Brain microvascular endothelial cell (primary cell): ENCODE measurements at regions not wholly inside any gene's neighbourhood (a gene's known extent, or its start where the extent isn't known, plus 50 kb on each side); places are given as distances from the start of the nearest gene placed in this dataset.

Experiments
- DNase-seq: peaks from one replicate; pipeline ENCODE4 v3.0.0-alpha.2; 2020
- H3K27ac ChIP-seq: fragments of 250-450 bp; sonication (Bioruptor Pico); 2 replicates; pipeline ENCODE4 v1.5.1; 2020; ENCODE audit warnings: mild to moderate bottlenecking, moderate library complexity
- H3K27me3 ChIP-seq: fragments of 250-450 bp; sonication (Bioruptor Pico); replicated peaks from 2 replicates; pipeline ENCODE4 v1.5.1; 2020; ENCODE audit warnings: mild to moderate bottlenecking
- H3K36me3 ChIP-seq: fragments of 250-450 bp; sonication (Bioruptor Pico); replicated peaks from 2 replicates; pipeline ENCODE4 v1.5.1; 2020; ENCODE audit warnings: mild to moderate bottlenecking
- H3K4me3 ChIP-seq: 2 replicates; pipeline ENCODE4 v1.5.1; 2011; ENCODE audit warnings: low read depth, mild to moderate bottlenecking, control low read depth, low read length, moderate library complexity
- CTCF ChIP-seq: IDR thresholded peaks from 2 replicates; pipeline ENCODE4 v1.5.1; 2011; ENCODE audit warnings: low read depth, mild to moderate bottlenecking, moderate library complexity, low read length, control low read depth, inconsistent platforms; ENCODE audit errors: missing control alignments
- in situ Hi-C: cut with HindIII; loops from 2 replicates; pipeline ENCODE4 v1.10.0; 2017; ENCODE audit warnings: low sequenced_read_pairs, low pct_ligation_motif_present

- no peak for TF ChIP-seq CTCF
- Histone ChIP-seq H3K27ac (no peak overlapping the region), H3K36me3 (no peaks in the 10 kb centered on the region), H3K4me3 (no peak overlapping the region), H3K27me3 (no peaks in the 10 kb centered on the region)
- in situ Hi-C loops = no loop called here
- DNase-seq = no peak
Measured at GRCh38 chr5:100641833-100642232, 106.7 kb downstream of the FAM174A start.

DNA sequence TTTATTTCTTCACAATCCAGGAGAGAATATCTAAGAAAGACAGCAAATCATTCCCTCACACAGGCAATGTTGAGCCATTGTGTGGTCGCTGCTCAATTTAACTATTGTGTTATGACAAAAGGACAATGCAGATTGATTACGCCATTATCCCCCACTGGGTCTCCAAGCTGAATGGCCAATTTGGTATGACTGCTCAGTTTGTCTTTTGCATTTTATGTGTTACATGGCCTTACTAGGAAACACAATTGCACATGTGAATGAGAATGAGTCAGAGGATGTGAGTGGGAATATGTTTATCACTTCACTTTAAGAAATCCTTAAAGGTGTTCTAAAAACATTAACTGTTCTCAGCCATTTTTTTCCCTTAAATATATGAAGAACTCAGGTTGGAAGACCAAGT lies 108.3 kb downstream of the FAM174A start:
- in situ Hi-C loops = no loop called here
- TF ChIP-seq CTCF = no peak
- Histone ChIP-seq H3K27me3 (no peaks in the 10 kb centered on the region), H3K4me3 (no peak overlapping the region), H3K36me3 (no peaks in the 10 kb centered on the region), H3K27ac (no peak overlapping the region)
- DNase-seq = no peak

DNA sequence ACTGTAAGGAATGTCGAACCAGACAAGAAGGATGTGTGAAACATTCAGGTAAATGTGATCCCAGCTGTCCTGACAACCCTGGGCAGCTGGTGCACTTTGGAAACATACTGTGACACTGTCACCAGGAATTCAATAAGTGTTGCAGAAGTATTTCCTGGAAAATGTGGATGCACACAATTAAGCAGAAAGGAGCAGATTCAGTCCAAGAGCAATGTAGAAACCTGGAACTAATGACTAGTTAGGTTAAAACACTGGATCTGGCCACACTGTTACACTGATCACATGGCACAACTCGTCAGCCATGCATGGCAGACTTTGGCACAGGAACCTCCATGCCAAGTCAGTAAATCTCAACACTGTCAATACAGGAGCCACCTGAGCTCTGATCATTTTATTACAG lies 109.0 kb downstream of the FAM174A start:
- no peak overlapping the region for H3K27ac ChIP-seq
- H3K4me3 ChIP-seq = no peak overlapping the region
- no peaks in the 10 kb centered on the region for H3K36me3 ChIP-seq
- DNase-seq = no peak
- H3K27me3 ChIP-seq = no peaks in the 10 kb centered on the region
- in situ Hi-C loops = no loop called here
- no peak for TF ChIP-seq CTCF

- H3K27me3 ChIP-seq = no peaks in the 10 kb centered on the region
- no peak overlapping the region for H3K27ac ChIP-seq
- TF ChIP-seq CTCF = no peak
- in situ Hi-C loops = no loop called here
- H3K36me3 ChIP-seq = no peaks in the 10 kb centered on the region
- H3K4me3 ChIP-seq = no peak overlapping the region
- no peak for DNase-seq
Measured at GRCh38 chr5:100644776-100645175, 109.6 kb downstream of the FAM174A start.

DNA sequence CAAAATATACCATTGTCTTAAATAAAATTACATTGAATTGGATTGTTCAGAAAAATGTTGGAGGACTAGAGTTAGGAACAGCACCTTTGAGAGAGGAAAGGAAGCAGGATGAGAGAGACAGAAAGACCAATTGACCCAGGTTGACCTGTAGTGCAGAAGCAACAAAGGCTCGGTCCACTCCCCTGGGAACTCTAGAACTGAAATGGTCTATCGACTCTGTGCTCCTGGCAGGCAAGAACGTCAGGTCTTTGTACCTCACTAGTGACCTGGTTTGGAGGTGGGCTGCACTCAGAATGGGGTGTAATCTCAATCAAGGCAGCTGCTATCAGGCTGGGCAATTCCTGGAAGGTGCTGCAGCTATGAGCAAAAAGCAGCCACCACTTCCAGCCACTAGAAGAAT lies 110.8 kb downstream of the FAM174A start:
- TF ChIP-seq CTCF = no peak
- in situ Hi-C loops = no loop called here
- no peak for DNase-seq
- no peaks in the 10 kb centered on the region for H3K36me3 ChIP-seq
- H3K4me3 ChIP-seq = no peak overlapping the region
- H3K27me3 ChIP-seq = no peaks in the 10 kb centered on the region
- H3K27ac ChIP-seq = no peak overlapping the region

DNA sequence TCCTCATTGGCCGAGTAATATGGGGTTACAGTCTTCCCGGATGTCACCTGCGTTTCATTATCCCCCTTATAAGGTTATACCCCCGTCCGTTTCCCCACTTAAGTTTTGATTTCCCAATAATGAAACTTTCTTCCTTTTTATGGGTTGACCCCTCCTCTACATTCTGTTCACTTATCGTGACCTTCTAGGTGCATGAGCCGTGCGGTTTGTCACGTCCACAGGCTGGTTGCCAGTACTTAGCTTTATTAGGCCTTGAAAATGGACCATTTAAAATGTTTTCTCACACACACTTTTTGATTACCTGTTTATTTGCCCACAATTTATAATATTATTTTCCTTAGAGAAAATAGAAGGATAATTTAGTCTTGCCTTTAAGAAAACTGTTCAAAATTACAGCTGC lies 111.5 kb downstream of the FAM174A start:
- TF ChIP-seq CTCF = no peak
- in situ Hi-C loops = no loop called here

More for the DNA sequence above, 111.5 kb downstream of the FAM174A start:
- Histone ChIP-seq H3K36me3 (no peaks in the 10 kb centered on the region), H3K4me3 (no peak overlapping the region), H3K27me3 (no peaks in the 10 kb centered on the region), H3K27ac (no peak overlapping the region)
- DNase-seq = no peak
